ENCODE measurements at regions not wholly inside any gene's neighbourhood (a gene's known extent, or its start where the extent isn't known, plus 50 kb on each side); places are given as distances from the start of the nearest gene placed in this dataset.

DNA sequence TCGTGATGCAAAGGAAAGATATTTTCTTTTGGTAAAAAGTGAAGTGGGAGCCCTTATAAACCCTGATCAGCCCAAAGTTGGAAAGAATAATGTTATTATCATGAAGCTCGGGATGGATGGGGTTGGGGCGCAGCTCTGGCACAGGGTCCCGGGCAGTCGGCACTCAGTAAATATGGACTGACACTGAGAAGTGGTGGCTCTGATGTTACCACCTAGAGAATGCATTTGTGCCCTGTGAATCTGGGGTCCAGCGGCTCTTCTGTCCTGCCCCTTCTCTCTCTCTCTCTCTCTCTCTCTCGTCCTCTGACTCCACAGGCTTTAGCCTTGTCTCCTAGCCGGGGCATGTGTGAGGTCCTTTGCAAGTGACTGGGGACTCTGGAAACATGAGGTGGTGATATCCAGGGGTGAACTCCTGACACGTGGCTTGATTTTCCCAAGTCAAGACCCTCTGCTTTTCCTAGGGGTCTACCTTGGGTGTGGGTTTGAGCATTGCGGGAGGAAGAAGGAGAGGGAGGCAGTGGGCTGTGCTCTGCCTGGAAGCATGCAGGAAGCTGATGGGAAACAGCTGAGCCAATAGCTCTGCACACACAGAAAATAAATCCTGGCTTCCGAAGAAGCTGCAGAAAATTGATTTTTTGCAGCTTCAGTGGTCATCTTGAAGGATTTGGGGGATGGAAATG lies 162.7 kb downstream of the MACROH2A1 start:
- H3K4me3 ChIP-seq (replicated peaks in 1 of 3; ENCODE audit: insufficient read depth in 1 of 3, low read depth in 2 of 3, low read length in 3 of 3): no peak overlapping the region
- DNase-seq (ENCODE audit: low spot score) (no peak), FAIRE-seq (no peak), ATAC-seq (no peak)
- H3K27me3 ChIP-seq (ENCODE audit: control insufficient read depth in 1 of 2, insufficient read depth in 2 of 2, low read length in 2 of 2): no peaks in the 10 kb centered on the region
- no peaks in the 10 kb centered on the region for H4K20me1 ChIP-seq (ENCODE audit: insufficient read depth, low read length)
- intact Hi-C loops (cut with micrococcal nuclease; ENCODE audit: unreplicated experiment): no loop called here
- peaks cover 31% of the 10 kb centered on the region for H3K4me1 ChIP-seq (ENCODE audit: insufficient read depth, low read length)
- no peaks in the 10 kb centered on the region for H3K36me3 ChIP-seq (replicated peaks in 1 of 2; ENCODE audit: control insufficient read depth in 1 of 2, insufficient read depth in 2 of 2, low read length in 2 of 2)
- in situ Hi-C loops (cut with HindIII; ENCODE audit: extremely low pct_ligation_motif_present, low pct_unique_long_range_greater_than_20kb): no loop called here
- no peak overlapping the region for H3K4me2 ChIP-seq (ENCODE audit: low read depth, low read length)
- BruUV-seq (replicated peaks): no TSS peak
- H3K9me3 ChIP-seq (ENCODE audit: low read length): no peaks in the 10 kb centered on the region
- H3K9ac ChIP-seq (ENCODE audit: insufficient read depth, low read depth, low read length): no peak overlapping the region
- ChIA-PET CTCF (ENCODE audit: low intra/inter-chr PET ratio, low total read pairs) (no interaction called here), POLR2A (no interaction called here)
- H3K27ac ChIP-seq (ENCODE audit: extremely low read length, insufficient read depth, low read length): no peak overlapping the region
- WGBS (ENCODE audit: low lambda C conversion rate): 84% methylated on average over 11 of the region's 11 CpGs
- TF ChIP-seq ZNF777 (CRISPR knock-in tag; IDR thresholded peaks at IDR 0.05): no peak
- TF ChIP-seq, protein P1, sequence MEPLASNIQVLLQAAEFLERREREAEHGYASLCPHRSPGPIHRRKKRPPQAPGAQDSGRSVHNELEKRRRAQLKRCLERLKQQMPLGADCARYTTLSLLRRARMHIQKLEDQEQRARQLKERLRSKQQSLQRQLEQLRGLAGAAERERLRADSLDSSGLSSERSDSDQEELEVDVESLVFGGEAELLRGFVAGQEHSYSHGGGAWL (CRISPR knock-in tag; IDR thresholded peaks at IDR 0.05): no peak
- TF ChIP-seq ZNF550 (CRISPR knock-in tag; IDR thresholded peaks at IDR 0.05; ENCODE audit: borderline replicate concordance): no peak
- TF ChIP-seq, protein P2, sequence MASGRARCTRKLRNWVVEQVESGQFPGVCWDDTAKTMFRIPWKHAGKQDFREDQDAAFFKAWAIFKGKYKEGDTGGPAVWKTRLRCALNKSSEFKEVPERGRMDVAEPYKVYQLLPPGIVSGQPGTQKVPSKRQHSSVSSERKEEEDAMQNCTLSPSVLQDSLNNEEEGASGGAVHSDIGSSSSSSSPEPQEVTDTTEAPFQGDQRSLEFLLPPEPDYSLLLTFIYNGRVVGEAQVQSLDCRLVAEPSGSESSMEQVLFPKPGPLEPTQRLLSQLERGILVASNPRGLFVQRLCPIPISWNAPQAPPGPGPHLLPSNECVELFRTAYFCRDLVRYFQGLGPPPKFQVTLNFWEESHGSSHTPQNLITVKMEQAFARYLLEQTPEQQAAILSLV (CRISPR knock-in tag; IDR thresholded peaks at IDR 0.05; ENCODE audit: borderline replicate concordance): no peak
- TF ChIP-seq, protein P3, sequence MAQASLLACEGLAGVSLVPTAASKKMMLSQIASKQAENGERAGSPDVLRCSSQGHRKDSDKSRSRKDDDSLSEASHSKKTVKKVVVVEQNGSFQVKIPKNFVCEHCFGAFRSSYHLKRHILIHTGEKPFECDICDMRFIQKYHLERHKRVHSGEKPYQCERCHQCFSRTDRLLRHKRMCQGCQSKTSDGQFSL (CRISPR knock-in tag; IDR thresholded peaks at IDR 0.05): no peak
- no peak for TF ChIP-seq HMGA1 (CRISPR knock-in tag; conservative IDR thresholded peaks at IDR 0.05)
- no peak for TF ChIP-seq KLF13 (CRISPR knock-in tag; IDR thresholded peaks at IDR 0.05)
- TF ChIP-seq, protein P4, sequence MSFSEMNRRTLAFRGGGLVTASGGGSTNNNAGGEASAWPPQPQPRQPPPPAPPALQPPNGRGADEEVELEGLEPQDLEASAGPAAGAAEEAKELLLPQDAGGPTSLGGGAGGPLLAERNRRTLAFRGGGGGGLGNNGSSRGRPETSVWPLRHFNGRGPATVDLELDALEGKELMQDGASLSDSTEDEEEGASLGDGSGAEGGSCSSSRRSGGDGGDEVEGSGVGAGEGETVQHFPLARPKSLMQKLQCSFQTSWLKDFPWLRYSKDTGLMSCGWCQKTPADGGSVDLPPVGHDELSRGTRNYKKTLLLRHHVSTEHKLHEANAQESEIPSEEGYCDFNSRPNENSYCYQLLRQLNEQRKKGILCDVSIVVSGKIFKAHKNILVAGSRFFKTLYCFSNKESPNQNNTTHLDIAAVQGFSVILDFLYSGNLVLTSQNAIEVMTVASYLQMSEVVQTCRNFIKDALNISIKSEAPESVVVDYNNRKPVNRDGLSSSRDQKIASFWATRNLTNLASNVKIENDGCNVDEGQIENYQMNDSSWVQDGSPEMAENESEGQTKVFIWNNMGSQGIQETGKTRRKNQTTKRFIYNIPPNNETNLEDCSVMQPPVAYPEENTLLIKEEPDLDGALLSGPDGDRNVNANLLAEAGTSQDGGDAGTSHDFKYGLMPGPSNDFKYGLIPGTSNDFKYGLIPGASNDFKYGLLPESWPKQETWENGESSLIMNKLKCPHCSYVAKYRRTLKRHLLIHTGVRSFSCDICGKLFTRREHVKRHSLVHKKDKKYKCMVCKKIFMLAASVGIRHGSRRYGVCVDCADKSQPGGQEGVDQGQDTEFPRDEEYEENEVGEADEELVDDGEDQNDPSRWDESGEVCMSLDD (CRISPR knock-in tag; IDR thresholded peaks at IDR 0.05; ENCODE audit: borderline replicate concordance): no peak
- TF ChIP-seq, protein P5, sequence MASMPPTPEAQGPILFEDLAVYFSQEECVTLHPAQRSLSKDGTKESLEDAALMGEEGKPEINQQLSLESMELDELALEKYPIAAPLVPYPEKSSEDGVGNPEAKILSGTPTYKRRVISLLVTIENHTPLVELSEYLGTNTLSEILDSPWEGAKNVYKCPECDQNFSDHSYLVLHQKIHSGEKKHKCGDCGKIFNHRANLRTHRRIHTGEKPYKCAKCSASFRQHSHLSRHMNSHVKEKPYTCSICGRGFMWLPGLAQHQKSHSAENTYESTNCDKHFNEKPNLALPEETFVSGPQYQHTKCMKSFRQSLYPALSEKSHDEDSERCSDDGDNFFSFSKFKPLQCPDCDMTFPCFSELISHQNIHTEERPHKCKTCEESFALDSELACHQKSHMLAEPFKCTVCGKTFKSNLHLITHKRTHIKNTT (CRISPR knock-in tag; IDR thresholded peaks at IDR 0.05): no peak
- no peak for TF ChIP-seq TSC22D2 (CRISPR knock-in tag; IDR thresholded peaks at IDR 0.05; ENCODE audit: borderline replicate concordance)
- no peak for TF ChIP-seq ZNF256 (CRISPR knock-in tag; conservative IDR thresholded peaks at IDR 0.05)
- TF ChIP-seq SP4 (CRISPR knock-in tag; IDR thresholded peaks at IDR 0.05): no peak
- TF ChIP-seq, protein P6, sequence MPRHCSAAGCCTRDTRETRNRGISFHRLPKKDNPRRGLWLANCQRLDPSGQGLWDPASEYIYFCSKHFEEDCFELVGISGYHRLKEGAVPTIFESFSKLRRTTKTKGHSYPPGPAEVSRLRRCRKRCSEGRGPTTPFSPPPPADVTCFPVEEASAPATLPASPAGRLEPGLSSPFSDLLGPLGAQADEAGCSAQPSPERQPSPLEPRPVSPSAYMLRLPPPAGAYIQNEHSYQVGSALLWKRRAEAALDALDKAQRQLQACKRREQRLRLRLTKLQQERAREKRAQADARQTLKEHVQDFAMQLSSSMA (CRISPR knock-in tag; IDR thresholded peaks at IDR 0.05): no peak
- TF ChIP-seq JUNB (CRISPR knock-in tag; IDR thresholded peaks at IDR 0.05; ENCODE audit: borderline replicate concordance): no peak
- H3K79me2 ChIP-seq (ENCODE audit: insufficient read depth, low read length): no peaks in the 10 kb centered on the region
- no peak overlapping the region for H2AFZ ChIP-seq (ENCODE audit: low read length)

Data from HepG2 (cell line).